GM23338 (cell line): ENCODE measurements at regions not wholly inside any gene's neighbourhood (a gene's known extent, or its start where the extent isn't known, plus 50 kb on each side); places are given as distances from the start of the nearest gene placed in this dataset.

Source experiments
- ATAC-seq: fragments of 200-7000 bp; cut with Tn5 transposase; 3 replicates; pipeline ENCODE4 v1.9.1; 2020
- DNase-seq: peaks from one replicate; pipeline ENCODE4 v3.0.0-alpha.2; 2015; ENCODE audit warnings: low spot score
- H2AFZ ChIP-seq: fragments of 200-600 bp; sonication (generic); 2 replicates; pipeline ENCODE4 v1.8.0; 2016; ENCODE audit warnings: antibody characterized with exemption, mild to moderate bottlenecking, moderate library complexity
- H3F3A ChIP-seq: fragments of 200-600 bp; sonication (generic); replicated peaks from 2 replicates; pipeline ENCODE4 v1.8.0; 2017; ENCODE audit warnings: antibody characterized with exemption, mixed run types, low read depth
- H3K27ac ChIP-seq: fragments of 200-600 bp; sonication (generic); 2 replicates; pipeline ENCODE4 v1.6.1; 2016; ENCODE audit warnings: low read depth
- H3K27me3 ChIP-seq: fragments of 200-600 bp; sonication (generic); 2 replicates; pipeline ENCODE4 v1.8.0; 2016; ENCODE audit warnings: mild to moderate bottlenecking, mixed run types, moderate library complexity; ENCODE audit not compliant: insufficient read depth
- H3K36me3 ChIP-seq: fragments of 200-600 bp; sonication (generic); 2 replicates; pipeline ENCODE4 v1.8.0; 2016; ENCODE audit warnings: mild to moderate bottlenecking; ENCODE audit not compliant: insufficient read depth
- H3K4me1 ChIP-seq: fragments of 200-600 bp; sonication (generic); 2 replicates; pipeline ENCODE4 v1.8.0; 2016; ENCODE audit warnings: mild to moderate bottlenecking, moderate library complexity; ENCODE audit not compliant: insufficient read depth
- H3K4me2 ChIP-seq: fragments of 200-600 bp; sonication (generic); 2 replicates; pipeline ENCODE4 v1.7.1; 2017; ENCODE audit warnings: mixed run types
- H3K4me3 ChIP-seq: fragments of 200-600 bp; sonication (generic); 2 replicates; pipeline ENCODE4 v1.6.1; 2016; ENCODE audit warnings: mixed run types
- H3K79me2 ChIP-seq: fragments of 200-600 bp; sonication (generic); replicated peaks from 2 replicates; pipeline ENCODE4 v1.8.0; 2017; ENCODE audit warnings: mild to moderate bottlenecking; ENCODE audit not compliant: insufficient read depth
- H3K9me2 ChIP-seq: fragments of 200-600 bp; sonication (generic); 2 replicates; pipeline ENCODE4 v1.8.0; 2017; ENCODE audit not compliant: insufficient read depth
- H4K20me1 ChIP-seq: fragments of 200-600 bp; sonication (generic); replicated peaks from 2 replicates; pipeline ENCODE4 v1.8.0; 2017; ENCODE audit warnings: mild to moderate bottlenecking; ENCODE audit not compliant: insufficient read depth
- H3K27ac Mint-ChIP-seq: 2 replicates; pipeline ENCODE4 v1.8.0; 2020; ENCODE audit warnings: inconsistent platforms, mild to moderate bottlenecking, moderate library complexity, mixed read lengths
- H3K27me3 Mint-ChIP-seq: 3 replicates; pipeline ENCODE4 v1.8.0; 2022; ENCODE audit warnings: low read depth, mild to moderate bottlenecking, moderate library complexity, mixed read lengths, inconsistent platforms; ENCODE audit not compliant: insufficient read depth, poor library complexity
- H3K36me3 Mint-ChIP-seq: 3 replicates; pipeline ENCODE4 v1.8.0; 2021; ENCODE audit warnings: low read depth, mild to moderate bottlenecking, inconsistent platforms, moderate library complexity, mixed read lengths
- H3K4me1 Mint-ChIP-seq: 3 replicates; pipeline ENCODE4 v1.8.0; 2020; ENCODE audit warnings: mild to moderate bottlenecking, inconsistent platforms, mixed read lengths
- H3K4me3 Mint-ChIP-seq: 3 replicates; pipeline ENCODE4 v1.8.0; 2021; ENCODE audit warnings: moderate library complexity, mild to moderate bottlenecking, inconsistent platforms, mixed read lengths
- H3K9me3 Mint-ChIP-seq: 3 replicates; pipeline ENCODE4 v1.8.0; 2020; ENCODE audit warnings: moderate library complexity, mild to moderate bottlenecking, inconsistent platforms, mixed read lengths
- CREB1 ChIP-seq: fragments of 250-450 bp; sonication (Bioruptor Pico); IDR thresholded peaks from 2 replicates; pipeline ENCODE4 v1.5.0; 2020; ENCODE audit warnings: low read depth, mild to moderate bottlenecking, moderate library complexity
- EZH2 ChIP-seq: fragments of 200-600 bp; sonication (generic); IDR thresholded peaks from one replicate; pipeline ENCODE4 v1.8.0; 2017; ENCODE audit warnings: antibody characterized with exemption, mild to moderate bottlenecking, low read depth; ENCODE audit not compliant: unreplicated experiment
- EZH2phosphoT487 ChIP-seq: fragments of 200-600 bp; sonication (generic); IDR thresholded peaks from one replicate; pipeline ENCODE4 v1.8.1; 2018; ENCODE audit warnings: antibody characterized with exemption; ENCODE audit not compliant: unreplicated experiment
- JUNB ChIP-seq: IDR thresholded peaks from one replicate; pipeline ENCODE4 v1.6.1; 2016; ENCODE audit warnings: antibody characterized with exemption; ENCODE audit not compliant: unreplicated experiment
- POLR2AphosphoS5 ChIP-seq: IDR thresholded peaks from 2 replicates; pipeline ENCODE4 v1.6.1; 2016; ENCODE audit warnings: antibody characterized with exemption, low read depth
- STAT1 ChIP-seq: IDR thresholded peaks from one replicate; pipeline ENCODE4 v1.6.1; 2016; ENCODE audit warnings: antibody characterized with exemption; ENCODE audit not compliant: unreplicated experiment
- ZNF331 ChIP-seq: fragments of 250-450 bp; sonication (Bioruptor Pico); IDR thresholded peaks from 2 replicates; pipeline ENCODE4 v1.5.0; 2020; ENCODE audit warnings: low read depth, mild to moderate bottlenecking, moderate library complexity
- TF ChIP-seq, protein P1 (sequence below): fragments of 250-450 bp; sonication (Bioruptor Pico); IDR thresholded peaks from 2 replicates; pipeline ENCODE4 v1.5.0; 2020; ENCODE audit warnings: mild to moderate bottlenecking, moderate library complexity
- TF ChIP-seq, protein P2 (sequence below): IDR thresholded peaks from 2 replicates; pipeline ENCODE4 v1.6.1; 2016; ENCODE audit warnings: antibody characterized with exemption
- TF ChIP-seq, protein P3 (sequence below), 2 experiments: fragments of 200-600 bp in 1 of 2; sonication (generic) in 1 of 2; conservative IDR thresholded peaks; 2 replicates each; pipeline versions ENCODE4 v1.5.1 to v1.6.1; 2016 to 2017; ENCODE audit warnings: antibody characterized with exemption in 2 of 2, low read depth in 2 of 2, mild to moderate bottlenecking in 2 of 2, moderate library complexity in 1 of 2
- TF ChIP-seq, protein P4 (sequence below): IDR thresholded peaks from one replicate; pipeline ENCODE4 v1.6.1; 2018; ENCODE audit warnings: antibody characterized with exemption; ENCODE audit not compliant: unreplicated experiment

DNA sequence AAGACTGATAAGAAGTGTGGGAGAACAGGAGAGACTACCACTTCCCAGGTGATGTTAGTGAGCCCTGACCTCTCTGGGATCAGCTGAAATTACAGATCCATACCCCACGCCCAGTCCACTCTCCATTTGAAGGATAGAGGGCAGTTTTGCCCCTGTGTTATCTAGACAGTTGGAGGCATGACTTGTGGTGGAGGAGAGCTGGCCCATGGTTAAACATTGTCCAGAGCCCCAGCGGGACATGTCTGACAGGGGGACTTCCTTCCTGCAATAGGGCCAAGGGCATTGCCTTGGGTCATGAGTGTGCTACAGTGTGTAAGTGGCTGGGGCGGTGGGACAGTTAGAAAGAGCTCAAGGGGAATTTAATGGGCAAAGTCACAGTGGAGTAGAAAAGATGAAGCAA lies 181.1 kb downstream of the MID1IP1 start (continued):
- TF ChIP-seq, protein P1, sequence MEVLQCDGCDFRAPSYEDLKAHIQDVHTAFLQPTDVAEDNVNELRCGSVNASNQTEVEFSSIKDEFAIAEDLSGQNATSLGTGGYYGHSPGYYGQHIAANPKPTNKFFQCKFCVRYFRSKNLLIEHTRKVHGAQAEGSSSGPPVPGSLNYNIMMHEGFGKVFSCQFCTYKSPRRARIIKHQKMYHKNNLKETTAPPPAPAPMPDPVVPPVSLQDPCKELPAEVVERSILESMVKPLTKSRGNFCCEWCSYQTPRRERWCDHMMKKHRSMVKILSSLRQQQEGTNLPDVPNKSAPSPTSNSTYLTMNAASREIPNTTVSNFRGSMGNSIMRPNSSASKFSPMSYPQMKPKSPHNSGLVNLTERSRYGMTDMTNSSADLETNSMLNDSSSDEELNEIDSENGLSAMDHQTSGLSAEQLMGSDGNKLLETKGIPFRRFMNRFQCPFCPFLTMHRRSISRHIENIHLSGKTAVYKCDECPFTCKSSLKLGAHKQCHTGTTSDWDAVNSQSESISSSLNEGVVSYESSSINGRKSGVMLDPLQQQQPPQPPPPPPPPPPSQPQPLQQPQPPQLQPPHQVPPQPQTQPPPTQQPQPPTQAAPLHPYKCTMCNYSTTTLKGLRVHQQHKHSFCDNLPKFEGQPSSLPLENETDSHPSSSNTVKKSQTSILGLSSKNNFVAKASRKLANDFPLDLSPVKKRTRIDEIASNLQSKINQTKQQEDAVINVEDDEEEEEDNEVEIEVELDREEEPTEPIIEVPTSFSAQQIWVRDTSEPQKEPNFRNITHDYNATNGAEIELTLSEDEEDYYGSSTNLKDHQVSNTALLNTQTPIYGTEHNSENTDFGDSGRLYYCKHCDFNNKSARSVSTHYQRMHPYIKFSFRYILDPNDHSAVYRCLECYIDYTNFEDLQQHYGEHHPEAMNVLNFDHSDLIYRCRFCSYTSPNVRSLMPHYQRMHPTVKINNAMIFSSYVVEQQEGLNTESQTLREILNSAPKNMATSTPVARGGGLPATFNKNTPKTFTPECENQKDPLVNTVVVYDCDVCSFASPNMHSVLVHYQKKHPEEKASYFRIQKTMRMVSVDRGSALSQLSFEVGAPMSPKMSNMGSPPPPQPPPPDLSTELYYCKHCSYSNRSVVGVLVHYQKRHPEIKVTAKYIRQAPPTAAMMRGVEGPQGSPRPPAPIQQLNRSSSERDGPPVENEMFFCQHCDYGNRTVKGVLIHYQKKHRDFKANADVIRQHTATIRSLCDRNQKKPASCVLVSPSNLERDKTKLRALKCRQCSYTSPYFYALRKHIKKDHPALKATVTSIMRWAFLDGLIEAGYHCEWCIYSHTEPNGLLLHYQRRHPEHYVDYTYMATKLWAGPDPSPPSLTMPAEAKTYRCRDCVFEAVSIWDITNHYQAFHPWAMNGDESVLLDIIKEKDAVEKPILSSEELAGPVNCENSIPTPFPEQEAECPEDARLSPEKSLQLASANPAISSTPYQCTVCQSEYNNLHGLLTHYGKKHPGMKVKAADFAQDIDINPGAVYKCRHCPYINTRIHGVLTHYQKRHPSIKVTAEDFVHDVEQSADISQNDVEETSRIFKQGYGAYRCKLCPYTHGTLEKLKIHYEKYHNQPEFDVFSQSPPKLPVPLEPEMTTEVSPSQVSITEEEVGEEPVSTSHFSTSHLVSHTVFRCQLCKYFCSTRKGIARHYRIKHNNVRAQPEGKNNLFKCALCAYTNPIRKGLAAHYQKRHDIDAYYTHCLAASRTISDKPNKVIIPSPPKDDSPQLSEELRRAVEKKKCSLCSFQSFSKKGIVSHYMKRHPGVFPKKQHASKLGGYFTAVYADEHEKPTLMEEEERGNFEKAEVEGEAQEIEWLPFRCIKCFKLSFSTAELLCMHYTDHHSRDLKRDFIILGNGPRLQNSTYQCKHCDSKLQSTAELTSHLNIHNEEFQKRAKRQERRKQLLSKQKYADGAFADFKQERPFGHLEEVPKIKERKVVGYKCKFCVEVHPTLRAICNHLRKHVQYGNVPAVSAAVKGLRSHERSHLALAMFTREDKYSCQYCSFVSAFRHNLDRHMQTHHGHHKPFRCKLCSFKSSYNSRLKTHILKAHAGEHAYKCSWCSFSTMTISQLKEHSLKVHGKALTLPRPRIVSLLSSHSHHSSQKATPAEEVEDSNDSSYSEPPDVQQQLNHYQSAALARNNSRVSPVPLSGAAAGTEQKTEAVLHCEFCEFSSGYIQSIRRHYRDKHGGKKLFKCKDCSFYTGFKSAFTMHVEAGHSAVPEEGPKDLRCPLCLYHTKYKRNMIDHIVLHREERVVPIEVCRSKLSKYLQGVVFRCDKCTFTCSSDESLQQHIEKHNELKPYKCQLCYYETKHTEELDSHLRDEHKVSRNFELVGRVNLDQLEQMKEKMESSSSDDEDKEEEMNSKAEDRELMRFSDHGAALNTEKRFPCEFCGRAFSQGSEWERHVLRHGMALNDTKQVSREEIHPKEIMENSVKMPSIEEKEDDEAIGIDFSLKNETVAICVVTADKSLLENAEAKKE (CRISPR knock-in tag), result no peak
- TF ChIP-seq, protein P2, sequence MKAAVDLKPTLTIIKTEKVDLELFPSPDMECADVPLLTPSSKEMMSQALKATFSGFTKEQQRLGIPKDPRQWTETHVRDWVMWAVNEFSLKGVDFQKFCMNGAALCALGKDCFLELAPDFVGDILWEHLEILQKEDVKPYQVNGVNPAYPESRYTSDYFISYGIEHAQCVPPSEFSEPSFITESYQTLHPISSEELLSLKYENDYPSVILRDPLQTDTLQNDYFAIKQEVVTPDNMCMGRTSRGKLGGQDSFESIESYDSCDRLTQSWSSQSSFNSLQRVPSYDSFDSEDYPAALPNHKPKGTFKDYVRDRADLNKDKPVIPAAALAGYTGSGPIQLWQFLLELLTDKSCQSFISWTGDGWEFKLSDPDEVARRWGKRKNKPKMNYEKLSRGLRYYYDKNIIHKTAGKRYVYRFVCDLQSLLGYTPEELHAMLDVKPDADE, result no peak
- TF ChIP-seq, protein P3, sequence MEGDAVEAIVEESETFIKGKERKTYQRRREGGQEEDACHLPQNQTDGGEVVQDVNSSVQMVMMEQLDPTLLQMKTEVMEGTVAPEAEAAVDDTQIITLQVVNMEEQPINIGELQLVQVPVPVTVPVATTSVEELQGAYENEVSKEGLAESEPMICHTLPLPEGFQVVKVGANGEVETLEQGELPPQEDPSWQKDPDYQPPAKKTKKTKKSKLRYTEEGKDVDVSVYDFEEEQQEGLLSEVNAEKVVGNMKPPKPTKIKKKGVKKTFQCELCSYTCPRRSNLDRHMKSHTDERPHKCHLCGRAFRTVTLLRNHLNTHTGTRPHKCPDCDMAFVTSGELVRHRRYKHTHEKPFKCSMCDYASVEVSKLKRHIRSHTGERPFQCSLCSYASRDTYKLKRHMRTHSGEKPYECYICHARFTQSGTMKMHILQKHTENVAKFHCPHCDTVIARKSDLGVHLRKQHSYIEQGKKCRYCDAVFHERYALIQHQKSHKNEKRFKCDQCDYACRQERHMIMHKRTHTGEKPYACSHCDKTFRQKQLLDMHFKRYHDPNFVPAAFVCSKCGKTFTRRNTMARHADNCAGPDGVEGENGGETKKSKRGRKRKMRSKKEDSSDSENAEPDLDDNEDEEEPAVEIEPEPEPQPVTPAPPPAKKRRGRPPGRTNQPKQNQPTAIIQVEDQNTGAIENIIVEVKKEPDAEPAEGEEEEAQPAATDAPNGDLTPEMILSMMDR (conservative IDR thresholded peaks at IDR 0.05; ENCODE audit: low read depth in 2 of 2), result no peak
- no peak for TF ChIP-seq STAT1

DNA sequence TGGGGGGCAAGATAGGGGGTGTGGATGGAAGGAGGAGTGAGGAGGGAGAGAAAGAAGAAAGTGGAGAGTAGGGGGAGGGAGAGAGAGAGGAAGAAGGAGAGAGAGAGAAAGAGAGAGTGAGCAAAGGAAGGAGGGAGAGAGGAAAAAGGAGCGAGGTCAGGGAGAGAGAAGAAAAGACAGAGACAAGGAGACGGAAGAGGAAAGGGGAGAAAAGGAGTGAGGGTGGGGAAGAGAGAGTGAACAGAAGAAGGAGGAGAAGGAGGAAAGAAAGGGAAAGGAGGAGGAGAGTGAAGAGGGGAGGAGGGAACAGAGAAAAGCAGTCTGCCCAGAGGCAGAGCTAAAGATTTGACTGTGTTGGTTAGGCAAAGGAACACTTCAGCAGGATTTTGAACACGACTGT lies 181.6 kb downstream of the MID1IP1 start:
- Histone ChIP-seq H3K4me1 (no peaks in the 10 kb centered on the region), H3K27me3 (no peaks in the 10 kb centered on the region), H3K4me3 (no peak overlapping the region), H3K36me3 (no peaks in the 10 kb centered on the region), H4K20me1 (no peaks in the 10 kb centered on the region), H3K9me2 (no peaks in the 10 kb centered on the region), H3F3A (no peaks in the 10 kb centered on the region), H3K27ac (no peak overlapping the region), H3K4me2 (no peak overlapping the region), H2AFZ (no peak overlapping the region), H3K79me2 (no peaks in the 10 kb centered on the region)
- ATAC-seq (no peak), DNase-seq (no peak)
- peaks cover 2% of the 10 kb centered on the region for H3K27me3 Mint-ChIP-seq
- H3K4me3 Mint-ChIP-seq, result no peak overlapping the region
- no peak overlapping the region for H3K27ac Mint-ChIP-seq
- H3K4me1 Mint-ChIP-seq, result peaks cover 9% of the 10 kb centered on the region
- no peaks in the 10 kb centered on the region for H3K36me3 Mint-ChIP-seq
- H3K9me3 Mint-ChIP-seq, result no peaks in the 10 kb centered on the region; the same call in 1 of the 3 replicates
- TF ChIP-seq JUNB, result no peak
- TF ChIP-seq CREB1, result no peak
- TF ChIP-seq, protein P4, sequence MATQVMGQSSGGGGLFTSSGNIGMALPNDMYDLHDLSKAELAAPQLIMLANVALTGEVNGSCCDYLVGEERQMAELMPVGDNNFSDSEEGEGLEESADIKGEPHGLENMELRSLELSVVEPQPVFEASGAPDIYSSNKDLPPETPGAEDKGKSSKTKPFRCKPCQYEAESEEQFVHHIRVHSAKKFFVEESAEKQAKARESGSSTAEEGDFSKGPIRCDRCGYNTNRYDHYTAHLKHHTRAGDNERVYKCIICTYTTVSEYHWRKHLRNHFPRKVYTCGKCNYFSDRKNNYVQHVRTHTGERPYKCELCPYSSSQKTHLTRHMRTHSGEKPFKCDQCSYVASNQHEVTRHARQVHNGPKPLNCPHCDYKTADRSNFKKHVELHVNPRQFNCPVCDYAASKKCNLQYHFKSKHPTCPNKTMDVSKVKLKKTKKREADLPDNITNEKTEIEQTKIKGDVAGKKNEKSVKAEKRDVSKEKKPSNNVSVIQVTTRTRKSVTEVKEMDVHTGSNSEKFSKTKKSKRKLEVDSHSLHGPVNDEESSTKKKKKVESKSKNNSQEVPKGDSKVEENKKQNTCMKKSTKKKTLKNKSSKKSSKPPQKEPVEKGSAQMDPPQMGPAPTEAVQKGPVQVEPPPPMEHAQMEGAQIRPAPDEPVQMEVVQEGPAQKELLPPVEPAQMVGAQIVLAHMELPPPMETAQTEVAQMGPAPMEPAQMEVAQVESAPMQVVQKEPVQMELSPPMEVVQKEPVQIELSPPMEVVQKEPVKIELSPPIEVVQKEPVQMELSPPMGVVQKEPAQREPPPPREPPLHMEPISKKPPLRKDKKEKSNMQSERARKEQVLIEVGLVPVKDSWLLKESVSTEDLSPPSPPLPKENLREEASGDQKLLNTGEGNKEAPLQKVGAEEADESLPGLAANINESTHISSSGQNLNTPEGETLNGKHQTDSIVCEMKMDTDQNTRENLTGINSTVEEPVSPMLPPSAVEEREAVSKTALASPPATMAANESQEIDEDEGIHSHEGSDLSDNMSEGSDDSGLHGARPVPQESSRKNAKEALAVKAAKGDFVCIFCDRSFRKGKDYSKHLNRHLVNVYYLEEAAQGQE, result no peak
- TF ChIP-seq EZH2phosphoT487, result no peak
- no peak for TF ChIP-seq ZNF331 (CRISPR knock-in tag)
- no peak for TF ChIP-seq EZH2
- TF ChIP-seq POLR2AphosphoS5, result no peak
